Forelimb muscle (tissue), 1 donor: ENCODE measurements at regions not wholly inside any gene's neighbourhood (a gene's known extent, or its start where the extent isn't known, plus 50 kb on each side); places are given as distances from the start of the nearest gene placed in this dataset.
"Not testable (repeated sequence)": the region's sequence is repeated elsewhere in the genome, so short reads cannot be mapped to it uniquely, and the experiment has no call there.

Experiments used
- DNase-seq: peaks from one replicate; pipeline ENCODE4 v3.0.0-alpha.2; 2013; ENCODE audit warnings: low read depth

GRCh38 chr1:193929374-193930033 is 743.1 kb upstream of the B3GALT2 start:
- no peak for DNase-seq

- DNase-seq = no peak
Observed at GRCh38 chr1:193927550-193927949, 741.1 kb upstream of the B3GALT2 start.

DNA sequence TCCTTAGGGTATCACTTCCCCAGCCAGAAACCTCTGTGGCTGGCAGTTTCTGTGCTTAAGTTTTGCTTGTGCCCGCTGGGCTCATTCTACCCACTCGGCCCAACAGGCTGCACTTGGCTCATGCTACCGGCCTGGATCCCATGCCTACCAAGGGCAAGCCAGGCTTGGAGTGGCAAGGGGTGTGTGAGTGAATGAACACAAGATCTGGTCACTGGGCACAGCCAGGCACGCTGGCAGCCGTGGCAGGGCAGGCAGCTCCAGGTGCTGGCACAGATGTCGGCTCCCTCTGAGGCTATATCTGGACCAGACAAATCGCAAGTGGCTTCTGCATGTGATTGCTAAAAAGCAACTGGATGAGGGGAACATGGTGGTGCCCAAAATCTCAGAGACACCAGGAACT is 740.5 kb upstream of the B3GALT2 start:
- DNase-seq = no peak

DNA sequence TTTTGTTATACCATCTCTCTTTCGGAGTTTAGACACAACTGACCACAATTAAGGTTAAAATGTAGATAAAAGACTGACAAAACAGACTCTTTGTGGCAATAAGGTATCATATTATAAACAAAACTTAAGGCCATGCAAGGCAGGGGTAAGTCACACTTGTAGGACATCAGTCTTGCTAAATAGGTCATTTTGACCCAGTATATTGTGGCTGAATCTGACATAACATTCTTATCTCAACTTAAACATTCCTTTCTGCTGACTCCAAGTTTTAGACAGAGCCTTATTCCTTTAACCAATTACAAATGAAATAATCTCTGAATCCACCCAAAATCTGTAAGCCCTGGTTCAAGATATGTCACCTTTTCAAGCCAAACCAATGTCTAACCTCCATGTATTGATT is 733.4 kb upstream of the B3GALT2 start:
- DNase-seq = no peak

DNA sequence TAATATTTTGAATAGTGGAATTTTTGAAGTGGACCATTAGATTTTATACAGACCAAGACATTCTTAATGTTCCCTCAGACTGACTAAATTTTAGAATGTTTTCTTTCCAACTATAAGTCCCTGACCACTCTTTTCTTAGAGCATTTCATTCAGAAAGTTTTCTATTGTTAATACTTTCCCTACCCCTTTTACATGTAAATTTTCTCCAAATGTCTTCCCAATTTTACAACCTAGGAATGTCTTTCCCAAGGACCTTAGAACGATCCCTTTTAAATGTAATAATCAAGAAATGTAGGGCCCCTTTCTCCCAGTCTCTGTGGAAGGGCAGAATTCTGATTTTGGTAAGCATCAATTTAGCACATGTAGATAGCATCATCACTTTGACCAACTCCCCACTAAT is 730.0 kb upstream of the B3GALT2 start:
- DNase-seq = no peak

DNA sequence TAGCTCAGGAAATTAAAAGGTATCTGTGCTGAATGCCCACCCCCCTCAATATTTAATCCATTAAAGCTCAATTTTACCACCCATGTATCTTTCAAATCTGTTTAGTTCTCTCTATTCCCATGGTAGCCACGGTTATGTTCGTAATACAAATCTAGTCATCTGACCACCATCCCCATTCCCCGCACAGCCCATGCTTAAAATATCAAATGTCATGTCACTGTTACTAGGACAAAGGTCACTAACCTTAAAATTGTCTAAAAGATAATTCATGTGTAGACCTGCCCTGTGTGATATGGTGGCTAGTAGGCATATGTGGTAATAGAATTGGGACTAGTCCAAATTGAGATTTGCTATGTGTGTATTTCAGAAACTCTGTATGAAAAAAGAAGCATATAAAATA is 728.5 kb upstream of the B3GALT2 start:
- no peak for DNase-seq

DNA sequence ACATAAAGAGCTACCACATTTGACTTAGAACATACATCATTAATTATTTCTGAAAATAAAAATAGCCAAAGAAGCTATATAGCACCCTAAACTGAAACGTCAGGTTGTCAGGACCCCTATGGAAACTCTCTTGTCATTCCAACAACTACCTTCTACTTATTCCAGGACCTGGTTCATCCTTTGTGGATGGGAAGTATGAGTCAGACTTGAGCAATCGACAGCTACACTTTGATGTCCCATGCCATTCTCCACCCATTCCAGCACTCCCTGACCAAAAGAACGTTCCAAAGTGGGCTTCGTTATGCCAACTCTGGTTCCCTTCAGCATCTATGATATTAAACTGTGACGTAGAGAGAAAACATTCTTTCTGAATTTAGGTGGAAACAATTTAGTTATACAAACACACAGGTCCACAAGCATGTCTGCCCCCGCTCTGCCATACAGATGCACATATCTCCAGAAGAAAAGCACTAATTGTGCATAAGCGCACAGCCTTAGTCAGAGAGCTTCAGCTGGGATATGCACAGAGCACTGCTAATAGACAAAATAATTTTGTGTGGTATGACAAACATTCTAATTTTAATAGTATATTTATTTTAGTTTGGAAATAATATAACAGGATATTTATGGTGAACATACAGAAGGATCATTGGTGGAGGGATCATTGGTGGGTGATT is 723.1 kb upstream of the B3GALT2 start:
- no peak for DNase-seq

DNA sequence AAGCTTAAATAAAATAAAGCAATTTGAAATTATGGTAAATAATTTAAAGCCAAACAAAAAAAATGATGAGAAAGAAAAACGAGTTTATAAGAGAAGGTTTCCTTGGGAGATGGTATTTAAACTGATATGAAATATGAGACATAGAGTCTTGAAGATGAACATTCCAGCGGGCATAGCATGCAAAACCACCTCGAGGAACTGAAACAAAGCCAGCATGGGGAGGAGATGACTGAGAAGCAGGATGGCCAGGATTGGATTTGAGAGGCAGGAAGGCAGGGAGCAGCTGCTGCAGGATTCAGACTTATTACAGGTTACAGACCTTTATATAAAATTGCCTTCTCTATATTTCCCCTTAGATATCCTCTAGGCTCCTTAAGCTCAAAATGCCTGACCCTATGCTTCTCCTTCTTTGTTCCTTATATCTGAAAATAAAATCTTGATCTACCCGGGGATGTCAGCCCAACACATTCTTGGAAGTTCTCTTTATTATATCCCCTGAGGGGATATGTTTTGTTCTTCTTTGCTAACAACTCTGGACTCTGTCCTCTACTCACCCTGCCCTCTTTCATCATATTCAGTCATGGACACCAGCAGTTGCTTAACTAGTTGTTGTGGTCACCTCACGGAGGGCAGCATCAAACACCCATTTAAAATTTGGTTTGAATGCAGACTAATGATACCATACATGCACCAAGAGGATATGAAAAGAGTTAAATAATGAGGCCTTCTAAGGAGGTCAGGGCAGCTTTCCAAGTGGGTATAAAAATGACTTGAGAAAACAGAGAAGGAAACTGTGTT is 719.1 kb upstream of the B3GALT2 start:
- no peak for DNase-seq

GRCh38 chr1:193891788-193892187 is 705.4 kb upstream of the B3GALT2 start:
- no peak for DNase-seq

- no peak for DNase-seq
Observed at GRCh38 chr1:193890935-193891334, 704.5 kb upstream of the B3GALT2 start.

DNA sequence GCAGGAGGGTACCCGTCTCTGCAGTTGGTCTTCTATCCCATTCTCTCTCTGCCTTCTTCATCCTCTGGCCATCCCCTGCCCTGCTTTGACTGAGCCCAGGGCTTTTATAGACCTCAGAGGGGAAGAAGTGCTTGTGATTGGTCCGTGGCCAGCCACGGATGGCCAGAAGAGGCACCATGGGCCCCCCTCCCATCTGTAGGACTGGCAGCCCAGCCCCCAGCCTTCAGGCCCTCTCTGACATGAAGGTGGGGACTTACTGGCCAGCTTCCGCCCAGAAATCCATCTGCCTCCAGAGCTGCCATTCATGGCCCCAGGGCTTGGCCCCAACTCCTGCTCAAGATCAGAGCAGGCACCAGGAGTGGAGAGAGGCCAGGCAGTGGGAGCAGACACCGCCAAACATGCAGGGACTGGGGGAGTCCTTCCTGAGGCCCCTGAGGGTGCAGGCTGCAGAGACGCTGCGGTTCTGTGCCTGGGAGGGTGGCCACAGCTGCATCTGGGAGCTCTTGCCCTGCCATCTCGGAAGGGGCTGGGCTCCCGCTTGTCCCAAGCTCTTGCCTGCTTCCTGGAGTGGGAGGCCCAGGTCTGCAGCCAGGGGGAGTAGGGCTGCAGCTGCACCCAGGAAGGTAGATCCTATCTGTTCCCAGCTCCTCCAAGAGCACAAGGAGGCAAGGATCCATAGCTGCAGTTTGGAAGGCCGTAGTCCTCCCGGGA is 698.6 kb upstream of the B3GALT2 start:
- no peak for DNase-seq

DNA sequence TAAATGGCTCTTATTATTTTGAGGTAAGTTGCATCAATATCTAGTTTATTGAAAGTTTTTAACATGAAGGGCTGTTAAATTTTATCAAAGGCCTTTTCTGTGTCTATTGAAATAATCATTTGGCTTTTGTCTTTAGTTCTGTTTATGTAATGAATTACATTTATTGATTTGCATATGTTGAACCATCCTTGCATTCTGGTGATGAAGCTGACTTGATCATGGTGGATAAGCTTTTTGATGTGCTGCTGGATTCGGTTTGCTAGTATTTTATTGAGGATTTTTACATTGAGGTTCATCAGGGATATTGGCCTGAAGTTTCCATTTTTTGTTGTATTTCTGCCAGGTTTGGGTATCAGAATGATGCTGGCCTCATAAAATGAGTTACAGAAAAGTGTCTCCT is 691.5 kb upstream of the B3GALT2 start:
- not testable (repeated sequence) for DNase-seq

- no peak for DNase-seq
Observed at GRCh38 chr1:193868425-193868824, 682.0 kb upstream of the B3GALT2 start.

- no peak for DNase-seq
Observed at GRCh38 chr1:193856261-193856660, 669.8 kb upstream of the B3GALT2 start.

DNA sequence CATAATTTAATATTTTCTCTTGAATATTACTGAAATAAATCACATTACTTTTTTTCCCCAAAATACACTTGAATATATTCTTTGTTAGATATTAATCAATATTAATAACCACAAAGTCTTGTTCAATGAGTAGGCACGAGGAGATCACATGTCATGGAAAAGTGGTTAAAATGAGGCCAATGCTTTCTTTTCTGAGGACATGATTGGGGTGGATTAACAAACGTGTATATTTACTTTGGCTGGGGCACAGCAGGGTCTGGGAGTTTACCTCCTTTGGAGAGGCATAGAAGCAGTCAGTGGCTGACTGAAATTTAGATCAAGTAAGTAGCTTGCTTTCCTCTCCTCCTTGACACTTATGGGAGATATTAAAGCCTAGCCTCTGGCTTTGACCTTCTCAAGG is 664.3 kb upstream of the B3GALT2 start:
- DNase-seq = no peak

DNA sequence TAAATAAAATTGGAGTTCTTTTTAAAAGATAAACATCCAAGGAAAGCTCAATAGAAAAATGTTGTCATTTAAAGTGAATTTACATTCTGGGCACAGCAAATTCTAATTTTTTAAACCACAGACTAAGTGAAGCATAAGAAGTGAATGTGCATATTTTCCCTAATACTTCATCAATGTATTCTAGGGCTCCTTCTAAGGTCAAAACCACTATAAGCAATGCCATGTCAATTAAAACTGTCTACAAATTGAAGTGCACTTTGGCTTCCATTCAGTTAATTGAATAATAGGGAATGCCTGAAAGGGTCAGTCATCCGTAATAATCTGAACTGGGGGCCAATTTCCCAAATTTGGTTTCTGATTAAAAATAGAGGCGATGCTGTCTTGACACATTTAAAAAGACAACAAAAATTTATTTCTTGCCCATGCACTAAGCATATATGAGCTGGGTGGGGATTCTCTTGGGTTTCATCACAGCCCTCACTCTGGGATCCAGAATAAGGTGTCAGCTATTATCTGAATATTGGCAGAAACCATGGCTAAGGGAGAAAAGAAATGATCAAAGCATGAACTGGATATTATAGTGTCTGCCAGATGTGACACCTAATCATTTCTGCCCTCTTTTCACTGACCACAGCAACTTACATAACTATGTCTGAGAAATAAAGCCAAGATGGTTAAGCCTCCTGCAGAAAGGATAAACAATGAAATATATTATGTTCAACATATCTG is 660.6 kb upstream of the B3GALT2 start:
- DNase-seq = no peak

DNA sequence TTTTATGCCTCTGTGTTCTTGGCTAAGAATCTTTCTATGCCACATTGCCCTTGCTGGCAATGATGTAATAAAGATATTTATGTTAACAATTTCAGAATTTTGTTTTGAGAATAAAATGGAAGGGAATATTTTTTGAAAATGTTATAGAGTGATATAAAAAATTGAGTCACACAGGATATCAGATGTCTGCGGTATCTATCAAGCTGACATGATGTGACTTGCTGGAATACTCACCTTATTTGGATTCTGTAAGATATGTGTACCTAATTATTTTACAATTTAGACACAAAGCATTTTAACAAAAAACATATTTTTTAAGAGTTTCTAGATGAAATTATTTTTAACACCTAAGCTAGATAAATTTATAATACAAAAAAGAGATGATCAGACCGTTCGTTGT is 660.0 kb upstream of the B3GALT2 start:
- DNase-seq = no peak

DNA sequence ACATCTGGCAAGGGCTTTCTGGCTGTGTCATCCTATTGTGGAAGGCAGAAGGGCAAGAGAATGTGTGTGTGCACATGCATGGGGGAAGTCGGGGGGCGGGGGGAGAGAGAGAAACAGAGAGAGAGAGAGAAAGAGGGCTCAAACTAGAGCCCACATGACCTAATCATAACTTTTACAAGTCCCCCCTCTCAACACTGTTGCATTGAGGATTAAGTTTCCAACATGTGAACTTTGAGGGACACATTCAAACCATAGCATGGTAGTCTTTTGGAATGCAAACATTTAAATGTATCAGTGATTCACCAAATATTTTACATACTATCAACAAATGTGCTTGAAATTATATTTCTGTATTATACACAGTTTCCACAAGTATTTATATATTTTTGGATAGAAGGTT is 655.4 kb upstream of the B3GALT2 start:
- DNase-seq = no peak

DNA sequence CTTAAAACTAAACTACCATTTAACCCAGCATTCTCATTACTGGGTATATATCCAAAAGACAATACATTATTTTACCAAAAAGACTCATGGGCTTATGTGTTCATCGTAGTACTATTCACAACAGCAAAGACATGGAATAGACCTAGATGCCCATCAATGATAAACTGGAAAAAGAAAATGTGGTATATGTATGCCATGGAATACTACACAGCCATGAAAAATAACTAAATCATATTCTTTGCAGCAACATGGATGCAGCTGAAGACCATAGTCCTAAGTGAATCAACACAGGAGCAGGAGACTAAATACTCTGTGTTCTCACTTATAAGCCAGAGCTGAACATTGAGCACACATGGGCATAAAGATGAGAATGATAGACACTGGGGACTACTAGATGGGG is 645.1 kb upstream of the B3GALT2 start:
- DNase-seq = no peak

- DNase-seq = no peak
Observed at GRCh38 chr1:193827516-193827915, 641.1 kb upstream of the B3GALT2 start.

GRCh38 chr1:193819376-193819775 is 633.0 kb upstream of the B3GALT2 start:
- no peak for DNase-seq

DNA sequence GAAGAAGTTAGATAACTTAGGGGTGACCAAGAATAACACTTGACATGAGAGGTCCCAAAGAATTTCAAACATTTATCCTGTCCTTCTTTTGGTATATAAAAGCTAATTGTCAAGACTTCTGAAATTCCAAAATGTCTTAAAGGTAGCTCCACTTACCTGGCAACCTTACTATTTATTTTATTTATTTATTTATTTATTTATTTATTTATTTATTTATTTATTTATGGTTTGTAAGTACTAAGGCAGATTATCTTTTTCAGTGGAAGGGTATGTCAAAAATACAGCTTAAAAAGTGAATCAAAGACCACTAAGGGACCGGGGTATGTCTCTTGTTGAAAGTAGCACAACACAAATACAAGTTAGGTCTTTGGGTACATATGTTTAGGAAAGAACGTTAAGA is 620.8 kb upstream of the B3GALT2 start:
- DNase-seq = no peak
